Adrenal gland (tissue), 9 donors: ENCODE measurements at regions not wholly inside any gene's neighbourhood (a gene's known extent, or its start where the extent isn't known, plus 50 kb on each side); places are given as distances from the start of the nearest gene placed in this dataset.

Experiments
- DNase-seq, 7 donors: peaks; one replicate each; pipeline ENCODE4 v3.0.0-alpha.2; 2019 to 2020
- H3K27ac ChIP-seq, 5 donors: fragments of 200-600 bp; sonication (generic) in 4 of 5; 1 replicate in 3 of 5; 2 replicates in 2 of 5; pipeline versions ENCODE4 v1.5.1 to v1.8.0; 2016 to 2020; ENCODE audit warnings: mild to moderate bottlenecking in 1 of 5
- H3K27me3 ChIP-seq: fragments of 200-600 bp; 2 replicates; pipeline ENCODE4 v1.8.0; 2021
- H3K36me3 ChIP-seq, 2 donors: fragments of 200-600 bp; replicated peaks in 1 of 2; 1 replicate in 1 of 2; 2 replicates in 1 of 2; pipeline versions ENCODE4 v1.5.1 to v1.8.0; 2018 to 2022
- H3K4me1 ChIP-seq, 2 donors: fragments of 200-600 bp; replicated peaks in 1 of 2; 1 replicate in 1 of 2; 2 replicates in 1 of 2; pipeline versions ENCODE4 v1.5.1 to v1.8.0; 2018 to 2021
- H3K4me3 ChIP-seq, 4 donors: fragments of 200-600 bp; sonication (generic) in 3 of 4; one replicate each; pipeline ENCODE4 v1.5.1; 2016 to 2018
- H3K9me3 ChIP-seq, 3 donors: fragments of 200-600 bp; sonication (generic) in 1 of 3; replicated peaks in 1 of 3; 1 replicate in 2 of 3; 2 replicates in 1 of 3; pipeline versions ENCODE4 v1.5.1 to v1.8.0; 2016 to 2021
- POLR2A ChIP-seq, 2 donors: fragments of 450-650 bp; IDR thresholded peaks; one replicate each; pipeline ENCODE4 v1.6.1; 2017; ENCODE audit warnings: antibody characterized with exemption in 2 of 2, mild to moderate bottlenecking in 2 of 2, moderate library complexity in 1 of 2
- WGBS, 4 donors: extraction: QIAGEN DNeasy Blood & Tissue Kit in 2 of 4; methylation state at CpG; one replicate each; pipeline versions ENCODE4 v1.1.5 to v1.1.7; 2013 to 2017; 5-methylcytosine and 5-hydroxymethylcytosine counted together
- intact Hi-C, 2 donors: fragments of 100-400 bp; cut with DNase I; formaldehyde crosslinking; loops; one replicate each; pipeline versions ENCODE4 v1.14.1 to v1.15.0; 2022 to 2023
- TF ChIP-seq, protein P1 (sequence below), 6 experiments: fragments of 450-650 bp in 4 of 6; fragments of 200-600 bp in 2 of 6; sonication (generic) in 1 of 6; IDR thresholded peaks; 1 replicate in 5 of 6; 2 replicates in 1 of 6; pipeline versions ENCODE4 v1.5.1 to v1.8.0; 2016 to 2021; ENCODE audit warnings: antibody characterized with exemption in 6 of 6, mild to moderate bottlenecking in 2 of 6, moderate library complexity in 1 of 6
- donor health status: healthy with polysubstance abuse.
- donor health status: Bipolar disorder and iron deficiency.
- donor health status: DM: yes; HTN: yes; CAD: no.
- donor health status: DM: no; HTN: no; CAD: no.
- donor health status: DM: no; HTN: no; CAD: no.

DNA sequence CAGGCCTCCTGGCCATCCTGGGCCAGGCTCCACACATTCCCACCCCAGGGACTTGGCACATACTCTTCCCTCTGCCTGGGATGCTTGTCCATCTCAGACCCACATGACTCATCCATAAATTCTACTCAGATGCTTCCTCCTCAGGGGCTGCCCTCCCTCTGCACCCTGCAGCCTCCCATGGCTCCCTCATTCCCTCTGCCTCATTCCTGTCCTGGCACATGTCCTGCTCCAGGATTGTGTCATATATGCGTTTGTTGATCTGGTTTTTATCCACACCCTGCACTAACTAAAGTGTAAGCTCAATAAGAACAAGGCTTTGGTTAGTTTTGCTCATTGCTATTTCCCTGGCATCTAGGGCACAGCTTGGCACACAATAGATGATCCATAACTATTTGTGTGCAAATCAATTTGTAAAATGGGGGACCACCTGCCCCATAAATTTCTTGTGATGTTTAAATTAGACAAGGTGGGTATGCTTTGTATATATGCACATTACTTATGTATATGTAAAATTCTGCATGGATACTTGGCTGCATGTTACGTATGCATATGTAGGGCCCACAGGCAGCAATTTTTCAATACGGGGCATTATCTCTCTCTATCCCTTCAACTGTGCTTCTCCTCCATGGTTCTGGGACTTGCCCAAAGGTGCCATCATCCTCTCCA lies 191.4 kb downstream of the PTPRU start:
- H3K9me3 ChIP-seq = no peaks in the 10 kb centered on the region
- 76 to 85% (median 80%) methylated on average over 3 of the region's 3 CpGs for WGBS, 4 donors
- intact Hi-C loops = no loop called here
- no peaks in the 10 kb centered on the region for H3K4me1 ChIP-seq
- no peak for TF ChIP-seq POLR2A (IDR thresholded peaks at IDR 0.05)
- TF ChIP-seq, protein P1, sequence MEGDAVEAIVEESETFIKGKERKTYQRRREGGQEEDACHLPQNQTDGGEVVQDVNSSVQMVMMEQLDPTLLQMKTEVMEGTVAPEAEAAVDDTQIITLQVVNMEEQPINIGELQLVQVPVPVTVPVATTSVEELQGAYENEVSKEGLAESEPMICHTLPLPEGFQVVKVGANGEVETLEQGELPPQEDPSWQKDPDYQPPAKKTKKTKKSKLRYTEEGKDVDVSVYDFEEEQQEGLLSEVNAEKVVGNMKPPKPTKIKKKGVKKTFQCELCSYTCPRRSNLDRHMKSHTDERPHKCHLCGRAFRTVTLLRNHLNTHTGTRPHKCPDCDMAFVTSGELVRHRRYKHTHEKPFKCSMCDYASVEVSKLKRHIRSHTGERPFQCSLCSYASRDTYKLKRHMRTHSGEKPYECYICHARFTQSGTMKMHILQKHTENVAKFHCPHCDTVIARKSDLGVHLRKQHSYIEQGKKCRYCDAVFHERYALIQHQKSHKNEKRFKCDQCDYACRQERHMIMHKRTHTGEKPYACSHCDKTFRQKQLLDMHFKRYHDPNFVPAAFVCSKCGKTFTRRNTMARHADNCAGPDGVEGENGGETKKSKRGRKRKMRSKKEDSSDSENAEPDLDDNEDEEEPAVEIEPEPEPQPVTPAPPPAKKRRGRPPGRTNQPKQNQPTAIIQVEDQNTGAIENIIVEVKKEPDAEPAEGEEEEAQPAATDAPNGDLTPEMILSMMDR (IDR thresholded peaks at IDR 0.05) = no peak
- H3K36me3 ChIP-seq = no peaks in the 10 kb centered on the region
- no peak overlapping the region for H3K4me3 ChIP-seq
- H3K27ac ChIP-seq = no peak overlapping the region
- no peaks in the 10 kb centered on the region for H3K27me3 ChIP-seq
- DNase-seq = peak in 1 of 7 donors; percentile 2

DNA sequence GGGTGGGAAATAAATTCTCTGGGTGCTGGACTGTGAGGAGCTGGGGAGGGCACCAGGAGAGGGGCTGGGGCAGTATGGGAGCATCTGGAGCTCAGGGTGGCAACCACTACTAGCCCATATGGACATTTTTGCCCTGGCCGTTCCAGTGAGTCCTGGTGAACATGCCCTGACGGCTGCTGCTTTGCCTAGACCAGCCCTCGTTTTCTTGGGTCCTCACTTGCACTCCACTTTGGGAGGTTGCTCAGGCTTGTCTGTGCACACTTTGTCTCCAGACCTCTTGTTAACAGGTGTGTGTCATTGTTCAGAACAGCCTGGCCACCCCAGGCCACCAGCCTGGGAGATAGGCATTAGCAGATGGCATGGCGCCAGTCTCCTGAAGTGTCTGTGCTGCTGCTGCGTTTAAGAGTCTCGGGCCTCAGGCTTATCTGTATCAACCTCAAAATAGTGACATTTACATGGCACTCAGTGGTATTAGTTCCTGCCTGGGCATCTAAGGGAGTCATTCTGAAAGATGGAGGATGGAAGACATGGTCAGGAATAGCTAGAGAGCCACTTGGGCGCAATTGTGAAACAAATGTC lies 190.5 kb downstream of the PTPRU start:
- Histone ChIP-seq H3K27ac (no peak overlapping the region), H3K27me3 (no peaks in the 10 kb centered on the region), H3K4me1 (no peaks in the 10 kb centered on the region), H3K9me3 (no peaks in the 10 kb centered on the region), H3K36me3 (no peaks in the 10 kb centered on the region), H3K4me3 (no peak overlapping the region)
- intact Hi-C loops = no loop called here
- no peak for TF ChIP-seq POLR2A (IDR thresholded peaks at IDR 0.05)
- TF ChIP-seq, protein P1 (IDR thresholded peaks at IDR 0.05) = no peak
- peak in 1 of 7 donors; percentile 80 for DNase-seq
- 81 to 93% (median 87%) methylated on average over 4 to 7 of the region's 7 CpGs for WGBS, 4 donors

DNA sequence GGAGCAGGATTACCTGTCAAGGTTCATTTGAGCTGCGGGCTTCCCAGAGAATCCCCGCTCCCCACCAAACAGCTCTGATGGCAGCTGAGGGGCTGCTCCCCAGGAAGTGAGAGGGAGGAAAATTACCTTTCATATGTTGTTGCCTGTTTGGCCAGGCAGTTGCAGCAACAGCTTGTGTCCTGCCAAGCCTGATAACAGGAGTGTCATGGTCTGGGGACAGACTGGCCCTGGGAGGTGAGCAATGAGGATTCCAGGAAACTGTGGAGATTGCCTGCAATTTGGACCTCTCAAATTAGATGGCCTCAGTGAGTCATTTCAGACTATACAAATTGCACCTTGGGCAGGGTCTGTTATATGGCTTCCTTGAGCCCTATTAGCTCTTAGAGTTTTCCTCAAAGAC lies 189.3 kb downstream of the PTPRU start:
- peak in 3 of 7 donors; percentile 21 to 56 (median 49) for DNase-seq
- 97 to 100% (median 99%) methylated on average over 2 of the region's 2 CpGs for WGBS, 4 donors
- no peak overlapping the region for H3K27ac ChIP-seq
- H3K4me3 ChIP-seq = no peak overlapping the region
- TF ChIP-seq, protein P1 (IDR thresholded peaks at IDR 0.05) = no peak
- no peak for TF ChIP-seq POLR2A (IDR thresholded peaks at IDR 0.05)
- H3K9me3 ChIP-seq = no peaks in the 10 kb centered on the region
- no peaks in the 10 kb centered on the region for H3K4me1 ChIP-seq
- intact Hi-C loops = no loop called here
- H3K27me3 ChIP-seq = no peaks in the 10 kb centered on the region
- no peaks in the 10 kb centered on the region for H3K36me3 ChIP-seq

DNA sequence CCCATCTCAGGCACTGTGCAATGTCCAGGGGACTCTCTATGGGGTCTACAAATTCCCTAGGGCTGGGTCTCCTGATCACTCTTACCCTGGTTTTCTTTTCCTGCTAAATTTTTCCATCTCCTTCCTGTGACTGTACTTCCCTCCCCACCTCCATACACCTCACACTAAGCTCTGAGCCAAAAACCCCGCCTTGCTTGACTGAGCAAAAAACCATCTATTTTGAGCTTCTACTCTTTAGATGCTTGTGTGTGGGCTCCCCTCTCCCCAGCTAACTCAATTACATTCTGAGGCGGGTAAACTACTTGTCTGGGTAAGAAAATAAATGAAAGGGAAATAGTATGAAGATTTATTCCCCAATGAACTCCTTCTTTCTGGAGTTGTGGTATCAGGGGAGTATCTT lies 187.9 kb downstream of the PTPRU start:
- Histone ChIP-seq H3K27me3 (no peaks in the 10 kb centered on the region), H3K4me1 (no peaks in the 10 kb centered on the region), H3K4me3 (no peak overlapping the region), H3K36me3 (no peaks in the 10 kb centered on the region), H3K9me3 (no peaks in the 10 kb centered on the region), H3K27ac (no peak overlapping the region)
- WGBS, 4 donors = 49 to 84% (median 78%) methylated on average over 2 of the region's 2 CpGs
- no peak for DNase-seq
- TF ChIP-seq, protein P1 (IDR thresholded peaks at IDR 0.05) = no peak
- intact Hi-C loops = no loop called here
